ENCODE measurements at regions not wholly inside any gene's neighbourhood (a gene's known extent, or its start where the extent isn't known, plus 50 kb on each side); places are given as distances from the start of the nearest gene placed in this dataset.

- CTCF ChIA-PET: no interaction called here
- TF ChIP-seq LEF1 (IDR thresholded peaks at IDR 0.05; ENCODE audit: borderline replicate concordance) (no peak), FOXK2 (IDR thresholded peaks at IDR 0.05) (no peak), NFRKB (IDR thresholded peaks at IDR 0.05) (no peak), L3MBTL2 (conservative IDR thresholded peaks at IDR 0.05) (no peak), FOXA1 (IDR thresholded peaks at IDR 0.05) (no peak)
- POLR2A ChIA-PET: no interaction called here
- no peak for DNase-seq (ENCODE audit: extremely low spot score)
Observed at GRCh38 chr12:114895081-114895480, 211.1 kb upstream of the TBX3 start.

GRCh38 chr12:114894076-114894475, 210.1 kb upstream of the TBX3 start:
- TF ChIP-seq BHLHE40 (IDR thresholded peaks at IDR 0.05; ENCODE audit: borderline replicate concordance) (no peak), SP1 (IDR thresholded peaks at IDR 0.05) (no peak), PKNOX1 (IDR thresholded peaks at IDR 0.05) (no peak), L3MBTL2 (conservative IDR thresholded peaks at IDR 0.05) (no peak), TARDBP (IDR thresholded peaks at IDR 0.05) (no peak), SUZ12 (IDR thresholded peaks at IDR 0.05) (no peak)
- POLR2A ChIA-PET: interaction anchor here (0.8 kb wide), 1 partner anchor 210 kb away, joined by 3 read pairs; the partner anchor contains the start of gene TBX3
- CTCF ChIA-PET: no interaction called here
- DNase-seq (ENCODE audit: extremely low spot score): no peak

GRCh38 chr12:114888928-114889584, 205.1 kb upstream of the TBX3 start:
- TF ChIP-seq SP1 (IDR thresholded peaks at IDR 0.05) (no peak), FOXM1 (IDR thresholded peaks at IDR 0.05; ENCODE audit: borderline replicate concordance) (no peak), NFRKB (IDR thresholded peaks at IDR 0.05) (no peak), SUZ12 (IDR thresholded peaks at IDR 0.05) (no peak), FOXK2 (IDR thresholded peaks at IDR 0.05) (no peak)
- ChIA-PET CTCF (no interaction called here), POLR2A (no interaction called here)

GRCh38 chr12:114888448-114888847, 204.5 kb upstream of the TBX3 start:
- CTCF ChIA-PET: no interaction called here
- POLR2A ChIA-PET: no interaction called here
- no peak for TF ChIP-seq FOXM1 (IDR thresholded peaks at IDR 0.05; ENCODE audit: borderline replicate concordance)
- TF ChIP-seq FOXA1 (IDR thresholded peaks at IDR 0.05): no peak
- TF ChIP-seq ARNT (IDR thresholded peaks at IDR 0.05): no peak
- no peak for TF ChIP-seq LEF1 (IDR thresholded peaks at IDR 0.05; ENCODE audit: borderline replicate concordance)
- TF ChIP-seq TARDBP (IDR thresholded peaks at IDR 0.05): no peak
- no peak for TF ChIP-seq NFRKB (IDR thresholded peaks at IDR 0.05)
- TF ChIP-seq HDGF (IDR thresholded peaks at IDR 0.05; ENCODE audit: borderline replicate concordance): no peak
- no peak for TF ChIP-seq CTBP1 (IDR thresholded peaks at IDR 0.05; ENCODE audit: borderline replicate concordance)
- no peak for DNase-seq (ENCODE audit: extremely low spot score)

More at GRCh38 chr12:114888928-114889584, 205.1 kb upstream of the TBX3 start:
- no peak for DNase-seq (ENCODE audit: extremely low spot score)

GRCh38 chr12:114885501-114885900, 201.5 kb upstream of the TBX3 start:
- CTCF ChIA-PET: no interaction called here
- DNase-seq (ENCODE audit: extremely low spot score): no peak
- TF ChIP-seq PKNOX1 (IDR thresholded peaks at IDR 0.05): no peak
- TF ChIP-seq SP1 (IDR thresholded peaks at IDR 0.05): no peak
- no peak for TF ChIP-seq FOXM1 (IDR thresholded peaks at IDR 0.05; ENCODE audit: borderline replicate concordance)
- no peak for TF ChIP-seq BHLHE40 (IDR thresholded peaks at IDR 0.05; ENCODE audit: borderline replicate concordance)
- no peak for TF ChIP-seq FOXK2 (IDR thresholded peaks at IDR 0.05)
- no peak for TF ChIP-seq FOXA1 (IDR thresholded peaks at IDR 0.05)
- TF ChIP-seq LEF1 (IDR thresholded peaks at IDR 0.05; ENCODE audit: borderline replicate concordance): no peak
- POLR2A ChIA-PET: interaction anchor here (1.4 kb wide), 1 partner anchor 201 kb away, joined by 7 read pairs; the partner anchor contains the start of gene TBX3

- ChIA-PET POLR2A (interaction anchor here (1.4 kb wide), 1 partner anchor 200 kb away, joined by 7 read pairs; the partner anchor contains the start of gene TBX3), CTCF (no interaction called here)
Observed at GRCh38 chr12:114884575-114884974, 200.6 kb upstream of the TBX3 start.

GRCh38 chr12:114882083-114882482, 198.1 kb upstream of the TBX3 start:
- ChIA-PET POLR2A (no interaction called here), CTCF (no interaction called here)
- DNase-seq (ENCODE audit: extremely low spot score): no peak
- TF ChIP-seq LEF1 (IDR thresholded peaks at IDR 0.05; ENCODE audit: borderline replicate concordance) (no peak), HDGF (IDR thresholded peaks at IDR 0.05; ENCODE audit: borderline replicate concordance) (no peak), ARNT (IDR thresholded peaks at IDR 0.05) (no peak), L3MBTL2 (conservative IDR thresholded peaks at IDR 0.05) (no peak), ZNF384 (IDR thresholded peaks at IDR 0.05) (no peak), ELF4 (IDR thresholded peaks at IDR 0.05) (no peak), FOXM1 (IDR thresholded peaks at IDR 0.05; ENCODE audit: borderline replicate concordance) (no peak), SUZ12 (IDR thresholded peaks at IDR 0.05) (no peak), PKNOX1 (IDR thresholded peaks at IDR 0.05) (no peak), CTBP1 (IDR thresholded peaks at IDR 0.05; ENCODE audit: borderline replicate concordance) (no peak), TARDBP (IDR thresholded peaks at IDR 0.05) (no peak), FOXK2 (IDR thresholded peaks at IDR 0.05) (no peak), BHLHE40 (IDR thresholded peaks at IDR 0.05; ENCODE audit: borderline replicate concordance) (no peak), NFRKB (IDR thresholded peaks at IDR 0.05) (no peak), SP1 (IDR thresholded peaks at IDR 0.05) (no peak)

More at GRCh38 chr12:114884575-114884974, 200.6 kb upstream of the TBX3 start:
- no peak for DNase-seq (ENCODE audit: extremely low spot score)
- TF ChIP-seq PKNOX1 (IDR thresholded peaks at IDR 0.05) (no peak), L3MBTL2 (conservative IDR thresholded peaks at IDR 0.05) (no peak), FOXM1 (IDR thresholded peaks at IDR 0.05; ENCODE audit: borderline replicate concordance) (no peak)
